Coronary artery (tissue), 2 donors: ENCODE measurements at regions not wholly inside any gene's neighbourhood (a gene's known extent, or its start where the extent isn't known, plus 50 kb on each side); places are given as distances from the start of the nearest gene placed in this dataset.

ENCODE experiments used
- DNase-seq: peaks from one replicate; pipeline ENCODE4 v3.0.0-alpha.2; 2017; ENCODE audit warnings: low spot score
- H3K27ac ChIP-seq, 2 donors: fragments of 200-600 bp; sonication (generic); one replicate each; pipeline ENCODE4 v1.5.1; 2016 to 2019
- H3K4me3 ChIP-seq: fragments of 200-600 bp; sonication (generic); 2 replicates; pipeline ENCODE4 v1.5.1; 2016; ENCODE audit warnings: mild to moderate bottlenecking, moderate library complexity
- TF ChIP-seq, protein P1 (sequence below): fragments of 200-600 bp; sonication (generic); IDR thresholded peaks from one replicate; pipeline ENCODE4 v1.5.1; 2019; ENCODE audit warnings: antibody characterized with exemption

DNA sequence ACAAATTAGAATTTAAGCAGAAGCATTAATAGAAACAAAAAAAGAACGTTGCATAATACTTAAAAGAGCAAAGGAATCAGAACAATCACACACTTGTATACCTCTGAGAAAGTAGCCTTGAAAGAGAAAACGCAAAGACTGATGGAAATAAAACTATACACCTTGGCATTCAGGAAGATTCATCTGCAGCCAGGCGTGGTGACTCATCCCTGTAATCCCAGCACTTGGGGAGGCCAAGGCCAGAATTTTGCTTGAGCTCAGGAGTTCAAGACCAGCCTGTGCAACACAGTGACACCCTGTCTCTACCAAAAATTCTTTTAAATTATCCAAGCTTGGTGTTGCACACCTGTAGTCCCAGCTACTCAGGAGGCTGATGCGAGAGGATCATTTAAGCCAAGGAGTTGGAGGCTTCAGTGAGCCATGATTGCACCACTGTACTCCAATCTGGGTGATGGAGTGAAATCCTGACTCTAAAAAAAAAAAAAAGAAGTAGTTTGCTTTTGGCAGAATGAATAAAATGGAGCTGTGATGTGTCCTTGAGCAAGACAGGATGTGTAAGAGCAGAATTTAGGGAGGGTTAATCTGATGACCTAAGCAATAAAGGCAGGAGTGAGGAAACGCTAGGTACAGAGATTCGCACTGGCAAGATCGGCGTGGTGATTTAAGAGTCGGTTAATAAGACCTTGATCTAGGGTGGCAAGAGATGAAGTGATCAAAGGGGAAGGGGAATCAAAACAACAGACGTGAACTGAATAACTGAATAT, 75.8 kb upstream of the NRP1 start:
- no peak for DNase-seq

GRCh38 chr10:33406596-33406995, 72.1 kb upstream of the NRP1 start:
- Histone ChIP-seq H3K27ac (no peak overlapping the region), H3K4me3 (no peak overlapping the region)
- TF ChIP-seq, protein P1, sequence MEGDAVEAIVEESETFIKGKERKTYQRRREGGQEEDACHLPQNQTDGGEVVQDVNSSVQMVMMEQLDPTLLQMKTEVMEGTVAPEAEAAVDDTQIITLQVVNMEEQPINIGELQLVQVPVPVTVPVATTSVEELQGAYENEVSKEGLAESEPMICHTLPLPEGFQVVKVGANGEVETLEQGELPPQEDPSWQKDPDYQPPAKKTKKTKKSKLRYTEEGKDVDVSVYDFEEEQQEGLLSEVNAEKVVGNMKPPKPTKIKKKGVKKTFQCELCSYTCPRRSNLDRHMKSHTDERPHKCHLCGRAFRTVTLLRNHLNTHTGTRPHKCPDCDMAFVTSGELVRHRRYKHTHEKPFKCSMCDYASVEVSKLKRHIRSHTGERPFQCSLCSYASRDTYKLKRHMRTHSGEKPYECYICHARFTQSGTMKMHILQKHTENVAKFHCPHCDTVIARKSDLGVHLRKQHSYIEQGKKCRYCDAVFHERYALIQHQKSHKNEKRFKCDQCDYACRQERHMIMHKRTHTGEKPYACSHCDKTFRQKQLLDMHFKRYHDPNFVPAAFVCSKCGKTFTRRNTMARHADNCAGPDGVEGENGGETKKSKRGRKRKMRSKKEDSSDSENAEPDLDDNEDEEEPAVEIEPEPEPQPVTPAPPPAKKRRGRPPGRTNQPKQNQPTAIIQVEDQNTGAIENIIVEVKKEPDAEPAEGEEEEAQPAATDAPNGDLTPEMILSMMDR = no peak
- DNase-seq = no peak

More for the DNA sequence above, 75.8 kb upstream of the NRP1 start:
- H3K4me3 ChIP-seq = no peak overlapping the region
- TF ChIP-seq, protein P1 = no peak
- no peak overlapping the region for H3K27ac ChIP-seq

DNA sequence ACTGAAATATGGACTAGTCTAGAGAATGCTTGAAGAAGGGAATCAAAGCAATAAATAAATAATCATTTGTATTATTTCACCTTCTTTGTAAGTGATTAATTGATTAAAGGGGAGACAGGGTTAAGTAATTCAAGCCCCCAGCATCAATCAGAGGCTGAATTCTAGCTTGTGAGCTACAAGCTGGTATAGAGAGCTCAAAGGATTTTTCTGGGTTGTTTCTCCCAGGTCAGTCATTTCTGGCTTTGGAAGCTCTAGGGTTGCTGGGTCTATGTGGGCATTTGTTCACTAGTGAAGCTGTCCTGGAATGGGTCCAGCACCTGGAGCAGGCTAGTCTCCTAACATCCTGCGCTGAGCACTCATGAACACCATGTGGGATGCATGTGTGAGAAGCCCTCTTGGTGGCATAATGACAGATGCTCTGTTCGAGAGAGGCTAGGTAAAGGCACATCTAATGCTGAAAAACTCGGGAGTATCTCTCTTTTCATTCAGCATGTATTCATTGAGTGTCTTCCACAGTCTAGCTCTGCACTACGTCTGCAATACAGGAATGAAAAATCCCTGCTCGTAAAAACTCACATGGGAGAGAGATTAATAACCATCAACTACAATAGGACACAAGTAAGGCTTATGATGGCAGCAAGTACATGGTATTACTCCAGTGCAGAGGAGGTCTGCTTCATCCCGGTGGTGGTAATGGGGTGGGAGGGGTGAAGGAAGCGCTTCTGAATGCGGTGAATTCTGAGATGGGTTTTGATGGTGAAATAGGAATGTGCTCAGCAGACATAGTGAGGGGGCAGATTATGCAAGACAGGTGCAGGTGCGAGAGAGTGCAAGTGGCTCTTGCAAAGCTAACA, 68.0 kb upstream of the NRP1 start:
- no peak overlapping the region for H3K27ac ChIP-seq
- H3K4me3 ChIP-seq = no peak overlapping the region
- DNase-seq = no peak
- TF ChIP-seq, protein P1 = no peak

GRCh38 chr10:33401300-33401699, 66.8 kb upstream of the NRP1 start:
- DNase-seq = no peak
- Histone ChIP-seq H3K4me3 (no peak overlapping the region), H3K27ac (no peak overlapping the region)
- TF ChIP-seq, protein P1 = no peak

DNA sequence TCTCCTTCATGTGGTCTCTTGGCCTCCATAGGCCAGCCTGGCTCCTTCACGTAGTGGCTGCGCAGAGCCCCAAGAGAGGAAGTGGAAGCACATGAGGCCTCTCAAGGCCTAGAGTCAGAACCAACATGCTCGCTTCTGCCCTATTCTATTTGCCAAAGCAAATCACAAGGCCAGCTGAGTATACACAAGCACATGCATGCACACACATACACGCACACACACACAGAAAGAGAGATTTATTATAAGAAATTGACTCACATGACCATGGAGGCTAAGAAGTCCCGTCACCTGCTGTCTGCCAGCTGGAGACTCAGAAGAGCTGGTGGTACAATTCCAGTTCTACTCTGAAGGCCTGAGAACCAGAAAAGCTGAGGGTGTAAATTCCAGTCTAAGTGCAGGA, 64.3 kb upstream of the NRP1 start:
- TF ChIP-seq, protein P1 = no peak
- no peak for DNase-seq
- no peak overlapping the region for H3K4me3 ChIP-seq
- H3K27ac ChIP-seq = no peak overlapping the region

DNA sequence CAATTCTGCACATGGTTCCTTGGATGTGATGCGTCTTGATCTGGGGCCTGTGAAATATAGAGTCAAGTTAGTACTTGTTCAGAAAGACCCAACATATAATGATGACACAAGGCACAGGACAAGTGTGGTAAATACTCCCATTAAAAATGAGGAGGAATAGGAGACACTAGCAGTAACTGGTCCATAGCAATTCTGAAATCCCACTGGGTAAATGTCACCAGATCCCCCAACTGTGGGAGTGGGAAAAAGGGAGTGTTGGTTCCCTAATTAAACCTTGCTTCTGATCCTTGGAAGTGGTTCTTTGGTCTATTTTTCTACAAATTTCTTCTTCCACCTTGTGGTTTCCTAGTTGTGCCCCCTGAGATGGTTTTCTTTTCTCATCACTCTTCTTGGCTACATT, 62.5 kb upstream of the NRP1 start:
- H3K27ac ChIP-seq = no peak overlapping the region
- no peak for DNase-seq
- no peak overlapping the region for H3K4me3 ChIP-seq
- TF ChIP-seq, protein P1 = no peak

- Histone ChIP-seq H3K4me3 (no peak overlapping the region), H3K27ac (no peak overlapping the region)
- DNase-seq = no peak
- TF ChIP-seq, protein P1 = no peak
Measured at GRCh38 chr10:33396279-33396678, 61.8 kb upstream of the NRP1 start.
